Activated CD4-positive, alpha-beta T cell treated with anti-CD3 and anti-CD28 coated beads, Interleukin-2, amount 50 U/mL, for 1 hour (primary cell): ENCODE measurements at regions not wholly inside any gene's neighbourhood (a gene's known extent, or its start where the extent isn't known, plus 50 kb on each side); places are given as distances from the start of the nearest gene placed in this dataset.

Experiments used
- DNase-seq: peaks from one replicate; pipeline ENCODE4 v3.0.0-alpha.2; 2020

DNA sequence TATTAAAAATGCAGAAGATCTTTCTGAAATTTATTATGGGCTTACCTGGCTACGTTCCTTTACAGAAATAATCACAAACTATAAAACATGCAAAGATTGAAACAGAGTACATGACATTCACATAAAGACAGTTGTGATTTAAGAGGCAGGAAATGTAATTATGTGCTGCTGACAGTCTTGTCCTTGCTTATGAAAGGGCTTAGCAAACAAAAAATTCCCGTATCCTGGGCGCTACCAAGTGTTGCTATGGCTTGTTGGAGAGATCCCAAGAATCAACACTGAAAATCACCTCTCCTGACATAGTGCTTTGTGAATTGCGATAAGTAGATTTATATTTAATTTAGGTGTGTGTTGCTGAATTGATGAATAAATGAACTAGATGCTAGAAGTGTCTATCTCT, 352.5 kb upstream of the C9orf72 start:
- DNase-seq, result no peak

DNA sequence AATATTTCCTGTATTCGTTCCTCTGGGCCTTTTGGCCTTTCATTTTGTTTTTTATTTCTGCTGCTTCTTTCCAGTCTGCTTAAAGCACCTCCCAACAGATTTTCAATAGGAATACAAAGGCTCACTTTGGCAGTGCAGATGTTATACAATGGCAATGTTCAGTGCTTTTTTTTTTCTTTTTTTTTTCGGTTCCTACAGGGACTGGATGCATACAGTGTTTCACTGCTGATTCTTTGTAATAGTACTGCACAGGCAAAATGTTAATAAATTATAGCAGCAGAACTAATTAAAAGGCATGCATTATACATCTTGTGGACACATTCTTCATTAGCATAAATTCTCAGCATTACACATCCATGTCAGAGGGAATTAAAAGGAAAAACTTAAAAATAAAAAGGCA, 356.6 kb upstream of the C9orf72 start:
- DNase-seq, result no peak

DNA sequence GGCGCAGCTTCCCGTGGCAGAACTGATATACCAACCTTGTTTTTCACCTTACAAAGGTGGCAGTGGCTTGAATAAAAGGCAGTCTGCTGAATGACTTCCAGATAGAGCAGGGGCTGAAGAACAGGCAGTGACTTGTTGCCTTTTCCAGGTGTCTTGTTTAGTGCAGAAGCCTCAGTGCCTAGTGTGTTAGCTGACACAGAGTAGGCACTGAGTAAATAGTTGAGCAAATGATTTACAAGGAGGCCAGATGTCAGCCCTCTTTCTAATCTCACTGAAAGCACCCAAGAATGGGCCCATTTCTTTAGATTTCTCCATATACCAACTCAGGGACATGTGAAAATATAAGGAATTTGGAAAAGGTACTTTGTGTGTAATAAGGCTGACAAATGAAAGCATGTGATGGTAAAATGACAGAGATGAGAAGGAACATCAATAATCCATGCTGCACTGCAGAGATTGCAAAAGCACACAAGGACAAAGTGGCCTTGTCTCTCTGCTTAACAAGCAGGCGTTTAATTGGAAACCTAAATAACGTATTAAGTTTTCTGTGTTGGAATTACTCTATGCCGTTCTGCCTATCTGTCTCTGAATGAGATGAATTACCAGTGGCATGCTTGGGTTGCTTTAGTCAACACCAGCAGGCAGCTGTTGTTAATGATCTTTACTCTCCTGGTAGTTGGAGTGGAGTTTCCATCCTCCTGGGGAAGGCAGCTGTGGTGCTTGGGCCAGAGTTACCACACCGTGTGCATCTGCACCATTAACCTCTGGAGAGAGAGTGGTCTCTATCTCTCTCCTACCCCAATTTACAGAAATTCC, 360.1 kb upstream of the C9orf72 start:
- DNase-seq, result no peak

DNA sequence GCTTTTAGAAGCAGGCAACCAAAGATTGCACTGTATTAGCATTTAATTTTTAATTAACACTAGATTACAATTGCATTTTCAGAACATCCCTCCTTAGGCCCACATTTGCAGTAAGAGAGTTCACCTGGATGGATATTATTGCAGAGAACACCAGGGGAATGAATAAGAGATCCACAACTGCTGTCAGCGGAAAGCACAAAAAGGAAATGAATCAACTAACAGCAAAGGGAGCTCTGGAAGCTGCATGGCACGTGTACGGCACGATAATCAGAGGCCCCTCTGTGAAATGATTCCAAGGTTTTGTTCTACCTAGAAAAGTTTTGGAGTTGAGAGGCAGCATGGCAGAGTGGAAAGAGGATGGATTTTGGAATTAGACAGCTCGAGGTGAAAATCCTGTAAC, 361.2 kb upstream of the C9orf72 start:
- no peak for DNase-seq

DNA sequence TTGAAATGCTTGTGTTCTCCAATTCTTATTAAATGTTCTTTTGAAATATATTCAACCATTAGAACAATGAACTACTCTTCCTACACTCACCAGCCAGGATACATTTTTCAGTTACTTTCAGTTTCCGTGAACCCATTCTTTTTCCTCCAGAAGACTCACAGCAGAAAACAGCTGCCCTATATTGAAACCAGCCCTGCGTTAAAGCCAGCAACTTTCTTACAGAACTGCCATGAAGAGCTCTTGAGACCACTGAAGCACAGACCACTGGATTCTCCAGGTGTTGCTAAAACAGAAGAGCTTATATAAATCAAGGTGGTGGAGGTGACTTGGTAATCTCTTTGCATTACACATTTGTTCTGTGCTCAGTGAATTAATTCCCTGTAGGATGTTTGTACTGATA, 365.9 kb upstream of the C9orf72 start:
- no peak for DNase-seq

DNA sequence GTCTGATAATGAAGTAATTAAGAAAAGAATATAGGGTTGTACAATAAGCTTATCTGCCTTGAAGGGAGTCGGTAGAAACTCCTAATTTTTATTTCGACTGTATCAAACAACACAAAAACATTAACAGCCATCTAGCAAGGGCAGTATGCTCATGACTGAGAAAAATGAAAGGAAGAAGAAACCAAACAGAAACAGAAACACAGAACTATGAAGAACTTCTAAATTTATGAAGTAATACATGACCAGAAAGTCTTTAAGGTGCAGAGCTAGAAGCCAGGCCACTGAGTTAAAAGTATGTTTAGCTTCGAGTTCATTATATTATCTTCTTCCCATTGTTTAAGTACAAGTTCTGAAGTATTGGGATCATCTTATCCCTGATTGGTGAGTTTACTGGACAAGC, 367.3 kb upstream of the C9orf72 start:
- DNase-seq, result no peak

DNA sequence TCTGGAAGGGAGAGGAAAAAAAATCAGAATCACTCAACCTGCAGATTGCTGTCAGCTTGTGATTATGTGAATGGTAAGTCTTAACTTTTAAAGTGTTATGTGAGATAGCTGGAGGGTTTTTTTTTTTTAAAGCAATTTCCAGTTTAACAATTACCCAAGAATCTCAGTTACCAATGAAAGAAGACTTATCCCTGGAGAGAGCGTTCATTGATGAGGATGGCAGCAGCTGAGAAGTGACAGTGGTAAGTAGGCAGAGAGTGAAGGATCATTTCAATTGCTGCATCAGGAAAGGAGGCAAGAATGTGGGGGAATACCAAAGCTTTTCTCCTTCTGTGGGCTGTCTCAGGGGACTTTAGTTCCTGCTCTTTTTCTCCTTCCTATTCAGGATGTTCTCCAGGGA, 370.2 kb upstream of the C9orf72 start:
- DNase-seq, result no peak

DNA sequence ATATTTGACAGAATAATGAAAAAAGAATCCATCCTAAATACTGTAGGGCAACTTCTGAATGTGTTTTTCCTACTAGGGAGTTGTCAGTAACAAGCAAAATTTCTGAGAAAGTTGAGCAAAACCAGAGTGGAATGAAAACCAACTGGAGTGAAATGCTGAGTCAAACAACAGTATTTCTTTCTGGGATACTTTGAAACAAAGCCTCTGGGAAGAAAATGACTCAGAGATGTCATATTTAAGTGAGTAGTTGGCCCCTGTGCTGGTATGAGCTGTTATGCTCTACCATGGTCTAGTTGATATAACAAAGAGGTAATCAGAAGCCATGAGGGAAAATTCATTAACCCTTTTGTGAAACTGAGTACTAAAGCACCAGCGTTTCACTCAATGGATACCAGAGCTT, 372.1 kb upstream of the C9orf72 start:
- no peak for DNase-seq

DNA sequence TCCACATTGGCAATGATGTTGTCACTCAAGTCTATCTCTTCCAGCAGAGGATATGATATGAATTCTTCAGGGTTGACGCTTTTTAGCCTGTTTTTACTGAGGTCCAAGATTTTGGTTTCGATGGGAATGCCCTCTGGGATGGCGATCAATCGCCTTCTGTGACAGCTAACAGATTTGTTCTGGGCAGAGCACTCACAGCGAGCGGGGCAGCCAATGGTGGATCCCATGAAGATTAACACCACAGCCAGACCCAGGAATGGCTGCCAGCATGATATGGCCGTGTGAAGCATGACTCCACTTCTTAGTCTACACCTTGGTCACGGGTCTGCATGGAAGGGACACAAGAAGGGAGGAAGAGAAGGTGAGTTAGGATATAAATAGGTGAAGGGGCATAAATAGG, 377.1 kb upstream of the C9orf72 start:
- no peak for DNase-seq

DNA sequence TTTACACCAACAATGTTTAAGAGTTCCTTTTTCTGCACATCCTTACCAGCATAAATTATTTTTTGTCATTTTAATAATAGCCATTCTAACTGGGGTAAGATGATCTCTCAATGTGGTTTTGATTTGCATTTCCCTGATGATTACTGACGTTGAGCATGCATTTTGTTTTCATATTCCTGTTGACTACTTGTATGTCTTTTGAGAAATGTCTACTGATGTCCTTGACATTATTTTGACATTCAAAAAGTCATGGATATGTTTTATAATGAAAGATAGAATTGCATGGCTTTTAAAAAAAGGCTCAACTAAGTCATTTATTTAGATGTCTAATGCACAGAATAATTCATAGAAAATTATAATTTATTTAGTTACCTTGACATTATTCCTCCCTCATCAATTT, 381.6 kb upstream of the C9orf72 start:
- DNase-seq, result no peak

DNA sequence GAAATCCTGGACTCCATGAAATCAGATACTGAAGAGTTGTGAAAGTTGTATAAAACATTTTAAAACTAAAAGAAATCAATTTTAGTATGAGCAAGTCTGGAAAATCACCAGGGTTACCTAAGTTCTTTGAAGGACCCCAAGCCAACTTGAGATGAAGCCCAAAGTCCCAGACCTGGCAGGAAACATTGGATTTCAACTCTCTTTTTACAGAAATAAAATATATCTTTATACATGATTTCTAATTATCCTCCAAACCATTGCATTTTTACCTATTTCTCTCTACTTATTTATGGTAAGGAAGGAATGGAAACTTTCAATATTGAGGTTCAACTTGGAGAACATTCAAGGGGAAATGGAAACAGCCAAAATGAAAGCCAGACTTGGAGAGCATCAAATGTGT, 390.6 kb upstream of the C9orf72 start:
- DNase-seq, result no peak

DNA sequence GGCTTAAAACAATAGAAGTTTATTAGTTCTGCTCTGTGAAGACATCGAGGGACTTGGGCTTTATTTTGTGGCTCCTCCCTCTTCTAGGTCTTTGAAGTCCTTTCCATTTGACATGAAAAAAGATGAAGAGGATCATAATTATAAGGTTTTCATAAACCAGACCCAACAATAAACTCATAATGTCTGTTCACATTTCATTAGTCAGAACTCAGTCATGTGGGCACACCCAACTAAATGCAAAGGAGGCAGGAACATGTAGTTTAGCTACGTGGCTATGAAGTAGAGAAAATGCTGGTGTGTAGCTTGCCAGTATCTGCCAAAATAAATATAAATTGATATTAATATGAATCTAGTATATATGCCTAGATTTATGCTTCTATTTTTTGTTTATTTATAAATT, 393.9 kb upstream of the C9orf72 start:
- no peak for DNase-seq

DNA sequence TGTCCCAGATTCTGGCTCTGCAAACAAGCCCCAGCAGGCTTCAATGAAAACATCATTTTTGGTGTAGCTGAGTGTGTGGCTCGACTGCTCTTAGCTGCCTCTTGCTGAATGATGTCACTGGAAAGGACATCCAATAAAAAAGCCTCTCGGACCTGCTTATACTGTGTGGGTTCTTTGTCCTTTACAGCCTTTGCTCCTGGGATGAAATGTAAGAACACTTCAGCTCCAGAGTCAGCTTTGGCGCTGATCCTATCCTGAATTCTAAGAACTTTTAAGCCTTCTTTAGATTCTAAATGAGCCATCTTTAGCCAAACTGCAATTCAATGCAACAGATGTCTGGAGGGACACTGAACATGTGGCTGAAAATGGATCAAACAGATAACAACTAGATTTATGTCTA, 404.6 kb upstream of the C9orf72 start:
- no peak for DNase-seq

DNA sequence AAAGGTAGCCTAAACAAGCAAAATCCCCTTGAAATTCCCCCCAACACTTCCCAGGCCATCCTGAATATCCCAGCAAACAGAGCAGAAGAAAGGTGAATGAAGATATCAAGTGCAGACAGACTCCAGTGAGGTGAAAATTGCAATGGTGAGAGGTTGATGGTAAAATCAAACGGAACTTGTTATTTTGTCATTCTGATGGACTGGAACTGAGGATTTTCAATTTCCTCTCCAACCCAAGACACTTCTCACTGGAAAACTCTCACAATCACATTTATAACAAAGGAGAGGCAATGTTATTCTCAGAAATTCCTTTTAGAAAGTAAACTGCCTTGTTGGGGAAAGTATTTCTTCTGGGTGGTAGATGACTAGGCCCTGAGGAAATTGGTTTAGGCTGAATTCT, 412.4 kb upstream of the C9orf72 start:
- DNase-seq, result no peak

DNA sequence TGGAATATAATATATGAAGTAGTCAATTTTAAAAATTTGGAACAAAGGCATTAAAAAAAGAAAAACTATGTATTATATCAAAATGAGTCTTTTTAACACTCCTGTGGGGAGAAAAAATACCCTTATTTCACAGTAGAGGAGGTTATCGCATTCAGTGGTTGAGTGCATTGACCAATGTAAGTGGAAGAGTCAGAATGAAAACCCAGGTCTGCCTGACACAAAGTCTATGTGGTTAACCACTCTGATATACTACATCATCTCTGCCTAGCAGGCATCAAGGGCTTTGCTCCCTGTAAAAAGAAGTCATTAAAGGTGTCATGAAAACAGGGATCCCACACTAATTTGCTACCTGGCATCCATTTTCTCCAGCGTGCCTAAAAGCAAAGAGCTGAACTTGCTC, 417.2 kb upstream of the C9orf72 start:
- DNase-seq, result no peak

DNA sequence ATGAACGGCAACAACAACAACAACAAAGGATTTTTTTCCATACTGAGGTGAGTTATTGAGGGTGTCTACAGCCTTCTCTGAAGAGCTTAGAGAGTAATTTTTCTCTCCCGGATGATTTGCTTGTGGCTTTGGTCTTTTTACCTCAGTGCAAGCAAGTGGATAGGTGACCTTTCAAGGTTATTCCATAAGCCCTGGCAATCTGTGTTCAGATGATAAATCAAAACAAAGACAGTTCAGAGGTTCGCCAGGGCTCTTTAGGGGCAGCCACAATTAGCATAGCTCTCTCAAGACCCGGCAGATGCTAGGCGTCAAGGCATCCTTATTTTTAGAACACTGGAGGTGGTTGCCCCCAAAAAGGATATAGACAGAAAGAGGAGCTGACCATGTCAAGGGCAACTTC, 417.9 kb upstream of the C9orf72 start:
- no peak for DNase-seq

DNA sequence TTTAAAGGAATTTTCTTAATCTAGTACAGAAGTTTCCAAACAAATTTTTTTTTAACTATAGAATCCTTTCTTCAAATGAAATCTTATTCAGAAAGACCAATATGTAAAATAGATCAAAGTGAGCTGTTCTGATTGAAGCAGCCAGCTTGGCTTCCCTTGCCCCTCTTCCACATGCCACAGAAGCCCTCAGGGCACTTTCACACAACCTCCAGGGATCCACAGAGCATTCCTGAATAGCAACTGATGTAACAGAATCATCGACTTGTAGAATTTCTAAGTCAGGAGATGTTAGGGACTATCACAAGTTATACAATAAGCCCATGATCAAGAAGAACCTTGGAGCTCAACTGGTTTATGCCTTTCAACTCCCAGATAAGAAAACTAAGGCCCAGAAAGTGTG, 427.8 kb upstream of the C9orf72 start:
- no peak for DNase-seq

DNA sequence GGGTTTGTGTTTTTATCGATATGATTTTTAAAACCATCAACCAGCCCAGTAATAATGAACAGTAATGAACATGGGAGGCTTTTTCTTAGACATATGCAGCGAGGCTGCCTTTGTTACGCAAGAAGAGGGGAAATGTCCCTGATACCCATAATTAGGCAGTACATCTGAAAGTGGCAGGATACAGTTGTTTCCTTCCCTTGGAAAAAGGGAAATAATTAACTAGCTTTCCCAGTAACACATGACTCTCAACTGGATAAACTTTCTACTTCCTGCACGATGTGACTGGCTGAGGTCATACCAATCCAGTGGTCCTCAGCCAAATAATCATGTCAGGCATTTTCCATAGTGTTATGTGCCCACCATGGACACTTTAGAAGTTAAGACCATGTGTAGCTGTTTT, 431.6 kb upstream of the C9orf72 start:
- DNase-seq, result no peak

DNA sequence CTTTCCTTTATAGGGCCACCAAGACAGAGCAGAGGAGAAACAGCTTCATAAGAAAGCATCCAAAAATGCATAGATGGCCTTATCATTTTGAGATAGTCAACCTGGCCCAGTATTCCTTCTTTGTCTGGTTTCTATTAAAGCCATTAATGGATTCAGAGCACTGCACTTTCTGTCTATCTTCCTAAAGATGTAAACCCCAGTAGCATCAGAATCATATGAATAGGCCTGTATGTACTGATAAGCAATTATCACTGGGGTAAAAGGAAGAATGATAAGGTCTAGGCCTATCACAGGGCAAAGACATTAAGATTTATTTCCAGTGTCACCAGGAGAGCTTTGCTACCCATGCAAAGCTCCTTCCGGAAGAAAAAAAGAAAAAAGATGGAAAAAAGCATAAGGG, 432.5 kb upstream of the C9orf72 start:
- no peak for DNase-seq

DNA sequence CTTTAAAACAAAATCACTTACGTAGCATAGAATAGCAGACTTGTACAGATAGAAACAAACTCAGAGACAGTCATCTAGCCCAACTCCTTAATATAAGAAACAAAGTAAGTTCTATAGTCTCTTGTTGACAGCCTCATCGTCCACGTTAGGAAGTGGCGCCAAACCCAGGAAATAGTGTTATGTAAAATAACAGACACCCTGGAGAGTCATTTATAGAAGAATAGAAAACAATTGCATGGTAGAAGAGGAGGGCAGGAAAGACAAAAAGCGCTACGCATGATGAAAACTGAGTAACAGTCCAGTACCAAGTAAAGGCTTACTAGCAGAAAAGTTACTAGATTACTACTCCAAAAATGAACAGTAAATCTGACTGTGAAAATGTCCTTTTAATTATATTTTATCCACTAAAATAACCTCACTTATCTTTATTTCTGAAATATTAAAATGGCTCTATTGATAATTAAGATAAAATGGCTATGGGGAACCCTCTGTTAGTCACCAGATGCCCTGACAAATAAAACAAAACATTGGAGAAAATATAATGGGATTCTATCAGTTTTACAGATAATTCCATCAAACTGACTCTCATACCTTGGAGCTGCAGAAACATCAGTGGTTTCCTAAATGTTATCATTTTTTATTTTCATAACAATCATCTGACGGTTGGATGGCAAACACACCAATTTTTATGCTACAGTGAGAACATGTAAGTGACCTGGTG, 434.0 kb upstream of the C9orf72 start:
- DNase-seq, result no peak

DNA sequence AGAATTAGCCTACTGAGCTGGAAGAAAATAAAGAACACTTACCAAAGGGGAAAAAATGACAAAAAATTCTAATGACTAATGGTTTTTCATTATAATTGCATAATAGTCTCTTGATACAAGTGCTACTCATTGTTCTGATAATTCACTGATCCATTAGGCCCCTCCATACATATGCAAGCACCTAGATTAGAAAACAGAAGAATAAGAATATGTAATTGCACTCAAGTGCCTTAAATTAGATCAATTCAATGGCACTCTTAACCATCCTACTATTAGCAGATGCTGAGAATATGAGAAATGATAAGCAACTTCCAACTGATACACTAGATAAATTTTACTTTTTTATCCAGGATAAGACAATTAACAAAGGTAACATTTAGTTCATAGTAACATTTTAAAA, 440.9 kb upstream of the C9orf72 start:
- no peak for DNase-seq

DNA sequence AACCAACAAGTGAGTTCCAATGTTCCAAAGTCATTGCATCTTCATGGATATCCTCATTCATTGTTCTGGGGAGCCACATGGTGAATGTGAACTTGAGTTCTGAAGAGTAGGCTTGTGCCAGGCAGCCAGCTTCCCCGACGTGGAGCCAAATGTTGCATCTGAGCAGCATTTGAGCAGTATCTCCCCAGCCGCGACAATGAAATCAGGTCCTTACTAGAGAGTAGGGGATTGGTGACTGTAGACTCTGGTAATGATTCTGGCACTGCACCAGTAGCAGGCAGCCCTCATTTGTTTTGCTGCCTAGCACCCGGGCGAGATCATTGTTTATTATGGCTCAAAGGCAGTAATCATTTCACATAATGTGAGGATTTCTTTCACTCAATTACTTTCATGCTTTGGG, 451.4 kb upstream of the C9orf72 start:
- no peak for DNase-seq

DNA sequence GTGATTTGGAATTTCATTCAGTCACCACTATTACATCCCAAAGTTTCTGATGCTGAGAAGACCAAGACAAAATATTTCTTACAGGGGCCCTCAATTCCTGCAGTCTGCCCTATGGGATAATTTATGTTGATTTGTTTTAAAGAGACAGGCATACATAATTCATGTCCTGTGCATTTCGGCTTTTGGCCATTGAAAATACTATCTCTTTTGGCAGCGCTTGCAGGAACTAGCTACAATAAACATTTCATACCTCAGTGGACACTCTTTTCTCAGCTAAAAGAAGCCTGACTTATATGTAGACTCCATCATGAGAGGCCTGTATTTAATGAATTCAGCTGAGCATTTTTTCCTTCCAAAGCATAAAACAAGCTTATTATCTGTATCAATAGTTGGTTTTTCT, 451.9 kb upstream of the C9orf72 start:
- no peak for DNase-seq

DNA sequence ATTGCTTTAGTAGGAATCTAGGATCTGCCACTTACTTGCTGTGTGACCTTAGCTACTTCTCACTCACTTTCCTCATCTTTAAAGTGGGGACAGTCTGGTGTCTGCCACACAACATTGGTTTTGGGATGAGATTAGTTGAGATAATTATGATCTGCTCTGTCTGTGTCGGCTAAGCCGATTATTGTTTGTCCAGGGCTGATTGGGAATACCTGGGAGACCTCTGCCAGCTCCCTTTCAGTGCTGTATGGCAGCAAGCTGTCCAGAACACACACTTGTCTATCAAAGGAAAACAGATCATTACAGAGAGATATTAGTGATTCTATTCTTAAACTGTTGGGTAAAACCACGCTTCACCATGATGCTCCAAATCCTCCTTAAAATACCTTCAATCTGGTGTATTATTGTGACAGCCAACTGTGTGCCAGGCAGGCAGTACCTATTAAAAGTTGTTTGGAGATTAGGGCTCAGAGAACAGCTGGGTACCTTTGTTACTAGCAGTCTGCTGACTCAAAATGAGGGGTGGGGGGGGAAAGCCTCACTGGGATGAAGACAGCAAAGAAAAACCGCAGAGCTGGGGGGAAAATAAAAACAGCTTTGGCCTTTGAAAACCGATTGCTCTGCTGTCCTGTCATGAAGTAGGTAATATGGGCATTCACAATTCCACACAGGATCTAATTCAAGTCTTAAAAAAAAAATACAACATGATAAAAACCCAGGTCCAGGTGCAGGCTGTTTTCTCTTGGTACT, 458.4 kb upstream of the C9orf72 start:
- DNase-seq, result no peak
